KG1 (cell line): ENCODE measurements at regions not wholly inside any gene's neighbourhood (a gene's known extent, or its start where the extent isn't known, plus 50 kb on each side); places are given as distances from the start of the nearest gene placed in this dataset.
"Not testable (repeated sequence)": the region's sequence is repeated elsewhere in the genome, so short reads cannot be mapped to it uniquely, and the experiment has no call there.

Experiments used
- DNase-seq: peaks from one replicate; lab custom pipeline; 2025; lab: John Stamatoyannopoulos, UW

DNA sequence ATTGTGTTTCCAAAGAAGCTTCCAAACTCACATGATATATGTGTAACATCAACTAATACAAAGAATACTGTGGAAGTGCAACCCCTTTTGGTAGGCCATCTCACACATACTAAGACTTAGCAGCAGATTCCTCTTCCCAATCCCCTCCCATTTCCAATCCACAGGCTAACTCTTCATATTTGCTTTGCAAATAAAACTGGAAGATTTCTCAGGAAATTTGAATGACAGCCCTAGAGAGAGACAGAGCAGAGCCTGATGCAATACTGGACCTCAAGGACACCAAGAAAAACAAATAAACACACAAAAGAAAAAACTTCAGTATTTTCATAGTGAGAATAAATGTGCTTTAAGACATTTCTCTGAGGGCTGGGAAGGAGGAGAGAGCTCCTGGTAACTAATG lies 190.2 kb upstream of the BRINP3 start:
- DNase-seq: no peak

DNA sequence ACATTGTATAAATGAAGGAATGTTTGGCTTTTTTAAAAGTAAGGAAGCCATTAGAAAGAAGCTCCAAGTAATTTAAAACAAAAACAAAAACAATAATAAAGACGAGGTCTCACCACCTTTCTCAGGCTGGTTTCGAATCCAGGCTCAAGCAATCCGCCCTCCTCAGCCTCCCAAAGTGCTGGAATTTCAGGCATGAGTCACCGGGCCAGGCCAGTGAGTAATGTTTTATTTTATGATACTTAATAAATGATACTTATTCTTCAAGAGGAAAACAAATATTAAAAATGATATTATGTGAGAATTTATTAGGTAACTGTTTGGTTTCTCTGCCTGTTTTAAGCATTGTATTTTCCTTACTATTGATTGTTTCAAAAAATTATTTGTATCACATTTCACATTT lies 201.4 kb upstream of the BRINP3 start:
- DNase-seq: no peak

DNA sequence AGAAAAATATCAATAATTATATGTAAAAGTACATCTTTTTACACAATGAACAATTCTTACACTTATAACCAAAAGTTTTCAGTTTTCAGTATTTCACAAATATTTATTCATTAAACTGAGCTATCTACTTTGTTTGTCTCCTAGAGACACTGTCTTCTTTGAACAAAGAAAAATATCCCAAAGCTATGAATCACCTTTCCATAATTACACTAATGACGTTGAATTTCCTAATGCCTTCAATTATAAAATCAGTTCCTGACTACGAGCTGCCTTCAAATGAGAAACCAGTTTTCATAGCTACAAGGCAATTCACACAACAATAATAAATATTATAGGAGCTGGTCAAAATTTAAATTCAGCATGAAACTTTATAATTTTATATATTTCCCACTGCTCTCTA lies 201.8 kb upstream of the BRINP3 start:
- DNase-seq: no peak

DNA sequence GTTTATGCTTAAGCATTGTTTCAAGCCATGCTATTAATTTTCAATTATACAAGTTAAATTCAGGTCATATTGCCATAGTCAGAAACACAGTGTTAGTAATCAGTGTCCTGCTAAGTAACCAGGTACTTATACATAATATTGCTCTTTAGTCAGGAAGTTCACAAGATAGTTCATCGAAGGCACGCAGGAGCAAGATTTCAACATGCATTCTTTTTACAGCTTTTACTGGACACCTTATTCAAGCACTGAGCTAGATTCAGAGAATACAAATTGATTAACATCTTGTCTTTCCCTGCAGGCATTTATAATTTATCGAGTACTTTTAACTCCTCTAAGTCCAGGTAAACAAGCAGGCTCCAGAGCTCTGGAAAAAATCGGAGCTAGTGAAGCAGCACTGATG lies 202.3 kb upstream of the BRINP3 start:
- DNase-seq: no peak

DNA sequence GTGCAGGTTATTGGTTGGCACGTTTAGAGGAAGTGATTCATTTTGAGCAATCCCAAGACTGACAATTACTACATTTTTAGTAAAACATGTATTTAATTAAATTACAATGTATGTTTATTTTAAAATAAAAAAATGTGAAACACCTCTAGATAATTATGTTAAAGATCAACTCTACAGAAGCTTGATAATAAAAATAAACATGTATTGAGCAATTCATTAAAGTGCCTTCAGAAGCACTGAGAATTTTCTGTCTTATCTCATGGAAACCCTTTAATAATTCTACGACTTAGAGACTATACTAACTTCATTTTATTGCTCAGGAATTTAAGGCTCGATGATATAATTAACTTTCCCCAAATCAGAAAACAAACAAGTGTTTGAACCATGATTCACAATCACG lies 208.0 kb upstream of the BRINP3 start:
- no peak for DNase-seq

DNA sequence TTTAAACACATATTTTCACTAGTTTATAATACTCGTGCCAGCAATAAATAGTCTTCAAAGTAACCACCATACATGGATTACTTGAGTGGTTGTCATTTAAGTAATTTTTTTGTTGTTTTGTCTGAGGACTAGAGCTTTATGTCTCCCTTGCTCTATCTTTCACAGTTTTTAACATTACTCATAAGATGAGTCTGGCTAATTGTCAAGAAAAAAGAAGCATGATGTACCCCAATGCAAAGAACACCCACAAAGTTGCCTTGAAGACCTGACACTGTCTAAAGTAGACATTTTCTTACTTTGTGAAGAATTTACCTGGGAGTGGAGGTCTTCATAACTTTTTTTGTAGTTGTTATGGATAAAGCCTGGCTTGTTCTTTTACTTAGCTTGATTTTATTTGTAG lies 210.4 kb upstream of the BRINP3 start:
- DNase-seq: no peak

DNA sequence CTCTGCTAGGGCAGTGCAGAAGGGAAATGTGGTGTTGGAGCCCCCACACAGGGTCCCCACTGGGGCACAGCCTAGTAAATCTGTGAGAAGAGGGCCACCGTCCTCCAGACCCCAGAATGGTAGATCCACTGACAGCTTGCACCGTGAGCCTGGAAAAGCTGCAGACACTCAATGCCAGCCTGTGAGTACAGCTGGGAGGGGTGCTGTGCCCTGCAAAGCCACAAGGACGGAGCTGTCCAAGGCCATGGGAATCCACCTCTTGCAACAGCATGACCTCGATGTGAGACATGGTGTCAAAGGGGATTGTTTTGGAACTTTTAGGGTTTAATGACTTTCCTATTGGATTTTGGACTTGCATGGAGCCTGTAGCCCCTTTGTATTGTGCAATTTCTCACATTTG lies 220.8 kb upstream of the BRINP3 start:
- DNase-seq: not testable (repeated sequence)

DNA sequence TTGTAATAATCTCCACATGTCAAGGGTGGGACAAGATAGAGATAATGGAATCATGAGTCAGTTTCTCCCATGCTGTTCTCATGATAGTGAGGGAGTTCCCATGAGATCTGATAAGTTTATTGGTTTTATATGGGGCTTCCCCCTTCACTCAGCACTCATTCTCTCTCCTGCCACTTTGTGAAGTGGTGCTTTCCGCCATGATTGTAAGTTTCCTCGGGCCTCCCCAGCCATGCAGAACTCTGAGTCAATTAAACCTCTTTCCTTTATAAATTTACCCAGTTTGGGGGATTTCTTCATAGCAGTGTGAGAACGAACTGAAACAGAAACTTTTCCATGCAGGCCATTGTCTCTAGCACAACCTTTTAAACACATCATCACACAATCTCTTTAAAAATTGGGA lies 221.5 kb upstream of the BRINP3 start:
- DNase-seq: no peak

DNA sequence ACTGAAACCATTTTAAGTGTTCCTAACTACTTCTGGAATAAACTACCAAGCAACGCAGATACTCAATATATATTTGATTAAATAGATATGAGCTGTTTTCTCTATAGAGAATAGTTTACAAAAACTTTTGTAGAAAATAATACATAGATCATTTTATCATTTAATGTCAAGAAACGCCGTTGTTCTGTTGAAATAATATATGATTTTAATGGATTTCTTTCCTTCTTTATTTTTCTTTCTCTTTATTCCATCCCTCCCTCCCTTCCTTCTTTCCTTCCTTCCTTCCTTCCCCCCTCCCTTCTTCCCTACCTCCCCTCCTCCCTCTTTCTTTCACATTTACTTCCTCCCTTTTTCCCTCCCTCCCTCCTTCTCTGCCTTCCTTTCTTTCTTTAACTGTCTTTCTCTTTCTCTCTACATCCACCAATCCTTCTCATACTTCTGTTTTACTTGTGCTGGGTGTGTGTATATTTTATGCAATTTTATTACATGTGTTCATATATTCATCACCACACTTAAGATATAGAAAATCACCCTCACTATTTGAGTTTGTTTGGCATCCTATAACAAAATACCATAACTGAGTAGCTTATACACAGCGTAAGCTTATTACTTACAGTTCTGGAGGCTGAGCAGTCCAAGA lies 230.9 kb upstream of the BRINP3 start:
- DNase-seq: no peak

DNA sequence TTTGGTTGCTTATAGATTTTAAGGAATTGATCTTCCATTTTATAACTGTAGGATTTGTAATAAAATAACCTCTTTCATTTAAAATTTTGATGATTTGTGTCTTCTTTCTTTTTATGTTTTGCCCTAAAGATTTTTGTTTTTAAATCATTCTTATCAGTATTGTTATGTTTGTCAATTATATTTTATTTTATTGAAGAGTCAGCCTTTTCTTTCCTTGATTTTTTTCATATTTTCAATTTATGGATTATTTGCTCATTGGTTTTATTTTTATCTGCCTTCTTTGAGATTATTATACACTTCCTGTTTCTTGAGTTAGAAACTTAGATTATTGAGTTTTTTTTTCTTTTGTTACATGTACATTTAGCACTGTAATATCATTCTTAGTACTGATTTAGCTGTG lies 233.4 kb upstream of the BRINP3 start:
- DNase-seq: no peak

DNA sequence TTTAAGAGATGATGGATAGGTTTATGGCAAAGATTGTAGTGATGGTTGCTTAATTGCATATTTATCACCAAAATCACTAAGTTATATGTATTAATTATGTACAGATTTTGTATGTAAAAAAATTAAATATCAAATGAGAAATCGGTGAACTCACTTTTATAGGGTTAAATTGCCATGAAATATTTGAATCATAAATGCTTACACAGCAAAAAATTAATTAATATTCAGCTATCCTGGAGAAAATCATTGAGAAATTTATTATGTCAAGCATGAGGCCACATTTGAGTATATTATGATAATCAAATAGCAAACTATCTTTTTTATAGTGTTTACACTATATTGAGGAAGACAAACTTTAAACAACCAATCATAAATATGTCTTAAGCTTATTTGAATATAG lies 239.4 kb upstream of the BRINP3 start:
- no peak for DNase-seq

DNA sequence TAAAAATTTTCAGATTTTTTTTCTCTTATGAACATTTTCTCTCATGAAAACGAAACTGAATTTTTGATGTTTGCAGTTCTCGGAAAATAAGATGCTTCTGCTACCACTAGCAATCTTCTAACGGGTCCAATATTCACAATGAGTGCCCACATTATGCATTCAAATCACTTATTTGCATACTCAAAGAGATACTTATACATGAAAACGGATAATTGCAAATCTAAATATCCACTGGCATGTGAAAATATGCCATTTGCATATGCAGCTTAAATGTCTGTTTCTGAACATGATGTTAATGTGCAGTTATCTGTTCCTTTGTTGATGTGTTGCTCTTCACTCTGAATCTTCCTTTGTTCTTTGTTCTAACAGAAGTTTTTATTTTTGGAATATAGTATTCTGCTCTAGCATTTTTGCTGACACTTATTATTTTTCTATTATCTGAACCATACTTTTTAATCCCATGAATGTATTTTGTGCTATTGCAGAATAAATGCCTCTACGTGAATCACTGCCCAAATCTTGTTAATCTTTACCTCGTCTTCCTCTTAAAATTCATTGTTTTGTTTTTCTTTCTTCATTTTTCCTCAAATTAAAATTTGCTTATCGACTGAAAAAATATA lies 259.4 kb upstream of the BRINP3 start:
- DNase-seq: no peak

DNA sequence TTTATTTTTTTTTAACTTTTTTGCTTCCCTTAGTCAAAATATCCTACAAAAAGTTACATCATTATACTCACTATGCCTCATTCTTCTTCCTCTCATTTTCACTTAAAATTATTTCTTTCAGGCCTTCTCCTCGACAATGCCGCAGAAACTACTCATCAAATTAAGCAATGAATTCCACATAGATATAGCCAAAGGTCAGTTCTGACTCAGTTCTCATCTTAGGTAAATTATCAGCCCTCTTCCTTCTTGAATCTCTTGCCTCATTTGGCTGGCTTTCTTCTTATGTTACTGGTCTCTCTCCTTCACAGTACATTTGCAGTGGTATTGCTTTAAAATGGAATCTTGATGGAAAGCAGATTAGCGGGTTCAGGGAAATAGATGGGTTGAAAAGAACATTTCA lies 260.7 kb upstream of the BRINP3 start:
- DNase-seq: no peak

DNA sequence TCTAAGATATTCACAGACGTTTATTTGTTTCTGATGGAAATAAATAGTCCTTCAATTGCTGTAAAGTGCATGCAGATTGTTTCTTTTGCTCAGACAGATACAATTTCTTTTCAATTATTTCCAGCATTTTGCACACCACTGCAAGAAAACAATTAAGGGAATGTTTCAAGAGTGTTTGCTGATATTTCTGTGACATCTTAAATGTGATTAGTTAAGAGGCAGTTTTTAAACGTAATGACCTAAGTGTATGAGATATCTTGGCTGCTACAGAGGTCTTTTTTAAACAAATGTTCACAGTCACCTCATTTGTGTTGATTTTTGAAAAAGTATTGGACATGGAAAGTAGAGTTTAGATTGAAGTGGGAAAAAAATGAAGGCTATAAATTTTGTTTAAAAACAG lies 262.3 kb upstream of the BRINP3 start:
- no peak for DNase-seq

DNA sequence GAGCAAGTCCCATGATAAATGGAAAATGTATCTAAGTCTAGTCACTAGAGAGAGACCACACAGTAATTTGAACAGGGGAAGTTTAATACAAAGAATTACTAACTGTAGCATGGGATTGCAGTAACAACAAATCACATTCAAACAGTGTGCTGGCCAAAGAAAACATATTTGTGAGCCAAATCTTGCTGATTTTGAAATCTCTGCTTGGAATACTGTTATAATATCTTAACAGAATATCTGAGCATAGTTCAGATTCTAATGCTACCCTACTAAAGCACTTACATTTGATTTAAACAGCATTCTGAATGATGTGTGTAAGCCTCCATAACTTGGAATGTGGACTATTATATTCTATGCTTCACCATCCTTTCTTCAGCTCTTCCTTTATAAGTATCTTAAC lies 270.0 kb upstream of the BRINP3 start:
- no peak for DNase-seq

DNA sequence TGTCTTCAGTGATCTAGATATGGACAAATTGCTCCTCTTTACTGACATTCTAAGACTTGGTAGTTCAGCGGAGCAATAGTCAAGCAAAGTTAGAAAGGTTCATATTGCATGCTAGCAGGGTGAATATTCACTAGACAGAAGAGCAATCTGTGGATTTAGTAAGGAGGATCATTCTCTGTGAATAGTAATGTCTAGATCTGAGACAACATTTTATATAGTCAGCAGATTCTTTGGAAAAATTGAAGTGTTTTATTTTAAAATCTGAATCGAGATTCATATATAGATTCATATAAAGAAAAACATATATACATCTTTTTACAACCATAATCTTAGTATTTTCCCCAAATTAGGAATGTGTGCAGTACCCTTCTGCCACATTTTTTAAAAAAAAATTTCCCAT lies 274.5 kb upstream of the BRINP3 start:
- DNase-seq: no peak

DNA sequence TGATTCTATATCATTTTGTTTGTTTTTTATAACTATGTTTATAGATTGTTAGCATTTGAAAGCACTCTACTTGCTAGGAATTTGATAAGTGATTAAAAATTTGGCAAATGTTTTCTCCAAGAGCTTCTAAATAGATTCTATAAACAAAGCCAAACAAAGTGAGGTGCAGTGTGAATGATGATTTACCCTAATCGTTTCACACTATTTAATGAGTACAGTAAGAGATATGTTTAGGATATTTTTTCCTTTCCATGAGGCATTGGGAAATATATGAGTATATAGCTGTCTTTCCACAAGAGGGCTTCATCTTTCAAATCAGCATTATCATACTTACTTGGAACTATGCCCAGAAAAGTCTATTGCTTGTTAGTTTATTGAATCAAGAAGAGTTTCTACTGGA lies 277.0 kb upstream of the BRINP3 start:
- peak; percentile 3 for DNase-seq

DNA sequence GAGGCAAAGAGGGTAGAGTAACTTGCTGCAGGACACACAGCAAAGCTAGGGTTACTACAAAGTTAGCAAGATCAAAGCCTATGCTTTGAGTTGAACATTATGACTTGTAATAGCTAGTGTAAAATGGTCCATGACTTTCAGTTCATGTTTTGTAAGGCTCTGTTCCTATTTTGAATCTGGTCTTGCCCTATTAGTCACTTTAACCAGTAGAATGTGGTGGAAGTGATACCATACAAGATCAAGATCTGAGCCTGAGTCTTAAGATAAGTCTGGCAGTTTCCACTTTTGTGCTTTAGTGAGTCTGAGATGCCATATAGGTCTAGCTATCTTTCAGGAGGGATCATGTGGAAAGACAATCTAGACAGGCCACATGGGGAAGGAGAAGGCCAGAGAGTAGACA lies 282.1 kb upstream of the BRINP3 start:
- no peak for DNase-seq

DNA sequence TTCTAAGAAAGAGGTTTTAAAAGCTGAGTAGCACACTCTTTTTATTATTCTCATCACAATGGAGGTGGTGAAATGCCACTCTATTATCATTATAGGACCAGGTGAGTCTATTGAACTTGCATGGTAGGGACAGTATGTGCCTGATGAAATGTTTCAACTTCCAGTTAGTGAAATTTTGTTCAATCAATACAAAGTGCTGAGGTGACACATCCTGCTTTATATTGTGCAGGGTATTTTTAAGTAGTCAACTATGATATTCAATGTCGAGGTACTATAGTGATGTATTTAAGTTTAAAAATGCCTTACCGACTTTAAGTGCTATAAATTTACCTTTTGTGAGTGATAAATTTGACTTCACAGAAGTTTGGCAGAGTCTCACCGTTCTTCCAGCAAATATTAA lies 284.7 kb upstream of the BRINP3 start:
- DNase-seq: no peak

DNA sequence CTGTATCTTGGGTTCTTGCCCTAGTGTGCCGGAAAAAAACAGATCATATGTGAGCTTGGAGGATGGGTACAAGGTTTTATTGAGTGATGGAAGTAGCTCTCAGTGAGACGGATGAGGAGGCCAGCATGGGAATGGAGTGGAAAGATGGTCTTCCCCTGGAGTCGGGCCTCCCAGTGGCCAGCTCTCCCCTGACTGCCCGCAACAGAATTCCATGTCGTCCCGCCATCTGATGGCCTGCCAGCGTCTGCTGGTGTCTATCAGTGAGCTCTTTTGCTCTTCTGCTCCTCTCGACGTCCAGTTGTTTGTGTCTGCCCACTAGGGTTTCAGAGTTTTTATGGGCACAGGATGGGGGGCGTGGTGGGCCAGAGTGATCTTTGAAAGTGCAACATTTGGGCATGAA lies 315.2 kb upstream of the BRINP3 start:
- no peak for DNase-seq

DNA sequence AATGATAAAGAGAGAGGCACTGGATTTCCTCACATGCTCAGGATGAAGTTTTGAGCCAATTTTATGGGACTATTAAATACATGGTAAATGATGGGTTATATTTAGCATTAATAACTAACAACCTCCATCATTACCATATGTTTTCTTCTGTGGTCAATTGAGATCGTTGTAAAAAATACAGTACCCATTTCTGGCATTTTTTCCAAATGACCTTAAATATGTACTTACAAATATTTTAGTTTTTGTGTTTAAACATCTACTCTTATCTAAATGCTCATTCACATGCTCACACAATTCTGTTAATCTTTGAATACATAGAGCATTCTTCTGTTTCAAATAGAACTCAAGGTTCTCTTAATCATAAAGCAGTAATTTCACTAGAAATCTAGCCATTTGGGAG lies 330.0 kb upstream of the BRINP3 start:
- DNase-seq: no peak

DNA sequence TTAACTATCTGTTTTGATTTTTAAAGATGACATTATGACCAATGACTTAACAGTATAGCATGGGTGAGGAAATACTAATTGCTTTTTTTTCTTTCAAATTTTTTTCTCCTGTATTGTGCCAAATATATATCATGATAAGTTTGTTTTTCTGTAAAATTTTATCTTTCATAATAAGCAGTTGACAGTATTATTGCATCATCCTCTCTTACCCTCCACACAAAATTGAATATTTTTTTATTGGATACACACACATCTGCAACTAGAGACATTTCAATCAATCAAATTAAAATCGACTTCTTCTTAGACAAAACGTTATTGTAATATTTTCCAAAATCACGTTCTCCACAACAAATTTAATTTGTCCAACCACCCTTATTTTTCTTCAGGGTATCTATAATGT lies 330.4 kb upstream of the BRINP3 start:
- no peak for DNase-seq

DNA sequence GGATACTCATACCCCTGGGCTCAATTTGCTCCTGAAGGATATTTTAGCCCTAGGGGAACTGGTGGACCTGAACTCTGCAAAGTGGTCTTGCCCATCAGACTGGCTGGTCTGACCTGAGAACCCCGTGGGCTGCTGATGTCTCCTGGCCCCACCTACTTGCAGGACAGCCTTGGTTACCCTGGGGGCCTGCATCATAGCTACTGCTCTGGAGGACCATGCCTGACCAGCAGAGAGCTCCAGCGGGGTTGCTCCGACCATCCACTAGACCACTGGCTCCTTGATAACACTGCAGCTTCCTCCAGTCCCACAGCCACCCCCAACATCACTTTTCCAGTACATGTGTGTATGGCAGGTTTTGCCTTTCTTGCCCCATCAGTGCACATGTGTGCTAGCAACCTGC lies 331.6 kb upstream of the BRINP3 start:
- no peak for DNase-seq

DNA sequence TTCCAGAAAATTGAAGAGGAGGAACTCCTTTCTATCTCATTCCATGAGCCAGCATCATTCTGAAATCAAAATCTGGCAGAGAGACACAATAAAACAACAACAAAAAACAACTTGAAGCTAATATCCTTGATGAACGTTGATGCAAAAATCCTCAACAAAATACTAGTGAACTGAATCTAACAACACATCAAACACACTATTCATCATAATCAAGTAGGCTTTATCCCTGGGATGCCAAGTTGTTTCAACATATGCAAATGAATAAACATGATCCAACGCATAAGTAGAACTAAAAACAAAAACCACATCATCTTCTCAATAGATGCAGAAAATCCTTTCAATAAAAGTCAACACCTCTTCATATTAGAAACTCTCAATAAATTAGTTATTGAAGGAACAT lies 335.3 kb upstream of the BRINP3 start:
- DNase-seq: no peak

DNA sequence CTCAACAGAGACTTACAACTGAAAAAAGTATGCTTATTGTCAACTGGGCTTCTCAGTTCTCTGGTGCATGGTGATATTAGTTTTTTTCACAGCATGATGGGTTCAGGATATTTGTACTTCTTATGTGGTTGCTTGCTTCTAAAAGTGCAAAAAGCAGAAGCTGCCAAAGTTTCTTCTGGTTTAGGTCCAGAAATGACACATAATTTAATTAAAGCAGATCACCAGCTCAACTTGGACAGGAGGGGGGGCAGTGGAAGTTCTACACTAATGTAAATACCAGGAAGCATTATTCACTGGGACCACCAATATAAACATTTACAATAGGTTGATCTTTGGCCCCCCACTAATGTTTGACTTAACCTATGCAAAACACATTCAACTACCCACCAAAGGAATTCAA lies 354.8 kb upstream of the BRINP3 start:
- no peak for DNase-seq
